GM12878 (cell line): ENCODE measurements at regions not wholly inside any gene's neighbourhood (a gene's known extent, or its start where the extent isn't known, plus 50 kb on each side); places are given as distances from the start of the nearest gene placed in this dataset.
A peak's percentile ranks its signal among the peaks of the same experiment; 100 is the strongest.

Experiments used
- ATAC-seq: fragments of 200-7000 bp; cut with Tn5 transposase; 3 replicates; pipeline ENCODE4 v1.9.1; 2020; ENCODE audit warnings: mild to moderate bottlenecking, moderate library complexity
- BruUV-seq: library from RNA; stranded (reverse); fragments of 400-500 nt; replicated peaks from 2 replicates; lab custom pipeline; 2021; lab: Mats Ljungman, UMichigan
- CTCF ChIA-PET: fragments of 300-600 bp; sonication (Branson Sonifier 250); formaldehyde crosslinking; extraction: SDS; loops from one replicate; lab custom pipeline; 2021; ENCODE audit warnings: inconsistent platforms; lab: Yijun Ruan, JAX
- POLR2A ChIA-PET: fragments of 350-600 bp; formaldehyde crosslinking; extraction: SDS; loops from one replicate; lab custom pipeline; 2021; ENCODE audit warnings: inconsistent platforms; lab: Charles Lee
- RAD21 ChIA-PET: fragments of 300-600 bp; sonication (Branson Sonifier 250); formaldehyde crosslinking; loops from one replicate; lab custom pipeline; 2023; ENCODE audit warnings: antibody characterized with exemption; ENCODE audit not compliant: unreplicated experiment; lab: Charles Lee
- SMC1A ChIA-PET: fragments of 300-600 bp; sonication (Branson Sonifier 250); formaldehyde crosslinking; loops from one replicate; lab custom pipeline; 2023; ENCODE audit not compliant: unreplicated experiment, uncharacterized antibody; lab: Charles Lee
- DNase-seq: peaks from one replicate; pipeline ENCODE4 v3.0.0-alpha.2; 2011; ENCODE audit warnings: low read depth, low spot score
- FAIRE-seq: peaks from 3 replicates; lab custom pipeline; 2011; peaks lifted over from hg19 to GRCh38; lab: Jason Lieb, UNC
- H2AFZ ChIP-seq: 2 replicates; pipeline ENCODE4 v1.6.0; 2011; ENCODE audit warnings: low read depth, low read length, control low read depth; ENCODE audit not compliant: control insufficient read depth
- H3K27ac ChIP-seq: 2 replicates; pipeline ENCODE4 v1.5.1; 2011; ENCODE audit warnings: control low read depth; ENCODE audit not compliant: control insufficient read depth, insufficient read depth
- H3K27me3 ChIP-seq, 2 experiments: replicated peaks in 1 of 2; 2 replicates each; pipeline versions ENCODE4 v1.6.0 to v1.6.1; 2011; ENCODE audit warnings: low read length in 1 of 2; ENCODE audit not compliant: control insufficient read depth in 2 of 2, insufficient read depth in 2 of 2
- H3K36me3 ChIP-seq, 2 experiments: 2 replicates each; pipeline ENCODE4 v1.5.1; 2011; ENCODE audit warnings: low read length in 1 of 2; ENCODE audit not compliant: control insufficient read depth in 2 of 2, insufficient read depth in 2 of 2
- H3K4me1 ChIP-seq: 2 replicates; pipeline ENCODE4 v1.6.1; 2011; ENCODE audit warnings: mild to moderate bottlenecking, low read length, moderate library complexity, mixed read lengths; ENCODE audit not compliant: control insufficient read depth, insufficient read depth
- H3K4me2 ChIP-seq: 2 replicates; pipeline ENCODE4 v1.6.0; 2011; ENCODE audit warnings: control low read depth; ENCODE audit not compliant: control insufficient read depth, insufficient read depth
- H3K4me3 ChIP-seq: fragments of 200-600 bp; sonication (generic); 2 replicates; pipeline ENCODE4 v1.5.1; 2016
- H3K79me2 ChIP-seq: 2 replicates; pipeline ENCODE4 v1.6.0; 2011; ENCODE audit warnings: low read length; ENCODE audit not compliant: control insufficient read depth, insufficient read depth
- H3K9ac ChIP-seq: 2 replicates; pipeline ENCODE4 v1.8.0; 2011; ENCODE audit warnings: low read length, control low read depth, mixed read lengths; ENCODE audit not compliant: control insufficient read depth, insufficient read depth
- H3K9me3 ChIP-seq: replicated peaks from 3 replicates; pipeline ENCODE4 v1.5.1; 2011; ENCODE audit warnings: mild to moderate bottlenecking, low read length; ENCODE audit not compliant: control insufficient read depth, insufficient read depth
- H4K20me1 ChIP-seq: 2 replicates; pipeline ENCODE4 v1.6.0; 2011; ENCODE audit not compliant: control insufficient read depth, insufficient read depth
- CHD4 ChIP-seq: fragments of 200-600 bp; sonication (generic); IDR thresholded peaks from 2 replicates; pipeline ENCODE4 v1.6.1; 2016; ENCODE audit warnings: mild to moderate bottlenecking
- CTCF ChIP-seq, 3 experiments: IDR thresholded peaks in 2 of 3; conservative IDR thresholded peaks in 1 of 3; 2 replicates each; pipeline ENCODE4 v1.5.1; 2011; ENCODE audit warnings: low read depth in 3 of 3, low read length in 3 of 3, mild to moderate bottlenecking in 3 of 3, control low read depth in 2 of 3, moderate library complexity in 2 of 3, inconsistent platforms in 1 of 3, mixed read lengths in 1 of 3; ENCODE audit not compliant: control insufficient read depth in 2 of 3, insufficient read depth in 1 of 3; ENCODE audit errors: extremely low read depth in 1 of 3
- GATAD2B ChIP-seq: fragments of 450-650 bp; conservative IDR thresholded peaks from 2 replicates; pipeline ENCODE4 v1.6.1; 2017; ENCODE audit warnings: low read depth, mild to moderate bottlenecking, moderate library complexity
- MEF2A ChIP-seq: IDR thresholded peaks from 2 replicates; pipeline ENCODE4 v1.6.1; 2011; ENCODE audit warnings: low read depth, mild to moderate bottlenecking, low read length, moderate library complexity; ENCODE audit not compliant: insufficient read depth
- NBN ChIP-seq: fragments of 450-650 bp; IDR thresholded peaks from 2 replicates; pipeline ENCODE4 v1.6.1; 2016
- NR2C1 ChIP-seq: fragments of 450-650 bp; IDR thresholded peaks from 2 replicates; pipeline ENCODE4 v1.6.1; 2017; ENCODE audit warnings: antibody characterized with exemption, mild to moderate bottlenecking, moderate library complexity
- RAD21 ChIP-seq: IDR thresholded peaks from 2 replicates; pipeline ENCODE4 v1.6.1; 2011; ENCODE audit warnings: mild to moderate bottlenecking, low read depth, low read length, moderate library complexity; ENCODE audit not compliant: insufficient read depth
- STAT1 ChIP-seq: fragments of 450-650 bp; conservative IDR thresholded peaks from 2 replicates; pipeline ENCODE4 v1.6.1; 2014; ENCODE audit warnings: antibody characterized with exemption, mild to moderate bottlenecking
- WGBS: methylation state at CpG from one replicate; pipeline ENCODE4 v1.1.6; 2016; ENCODE audit warnings: low lambda C conversion rate; ENCODE audit not compliant: insufficient replicate concordance, insufficient coverage; ENCODE audit errors: missing lambda C conversion rate; 5-methylcytosine and 5-hydroxymethylcytosine counted together
- in situ Hi-C: fragments of 300-500 bp; cut with MboI; formaldehyde crosslinking; loops from 9 replicates; pipeline ENCODE4 v1.14.3; 2018; ENCODE audit warnings: mixed read lengths
- intact Hi-C: fragments of 100-400 bp; cut with micrococcal nuclease; formaldehyde crosslinking; loops from one replicate; pipeline ENCODE4 v1.14.2; 2022; ENCODE audit not compliant: unreplicated experiment

GRCh38 chr5:54897001-54897400, 88.4 kb downstream of the ESM1 start (continued):
- TF ChIP-seq NR2C1 (no peak), CHD4 (no peak)
- TF ChIP-seq, all 136 proteins: peak for 0

DNA sequence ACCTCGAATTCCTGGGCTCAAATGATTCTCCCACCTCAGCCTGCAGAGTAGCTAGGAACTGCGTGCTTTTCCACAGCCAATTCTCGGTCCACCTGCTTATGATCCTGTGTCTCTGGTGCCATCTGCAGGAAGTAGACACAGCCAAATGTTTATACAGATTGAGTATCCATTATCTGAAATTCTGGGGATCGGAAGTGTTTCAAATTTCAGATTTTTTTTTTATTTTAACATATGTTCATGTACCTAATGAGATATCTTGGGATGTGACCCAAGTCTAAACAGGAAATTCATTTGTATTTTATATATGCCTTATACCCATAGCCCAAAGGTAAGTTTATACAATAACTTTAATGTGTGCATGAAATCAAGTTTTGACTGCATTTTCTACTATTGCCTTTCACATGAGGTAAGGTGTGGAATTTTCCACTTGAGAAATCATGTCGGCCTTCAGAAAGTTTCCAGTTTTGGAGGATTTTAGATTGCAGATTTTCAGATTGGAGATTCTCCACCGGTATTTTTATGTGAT, 89.5 kb downstream of the ESM1 start:
- Histone ChIP-seq H3K27ac (no peak overlapping the region), H3K9me3 (no peaks in the 10 kb centered on the region; the same call in 2 of the 3 replicates), H2AFZ (no peak overlapping the region), H3K9ac (no peak overlapping the region), H3K79me2 (no peaks in the 10 kb centered on the region), H3K4me1 (no peaks in the 10 kb centered on the region), H4K20me1 (no peaks in the 10 kb centered on the region)
- BruUV-seq: no TSS peak
- in situ Hi-C loops (no loop called here), intact Hi-C loops (no loop called here)
- DNase-seq: no peak
- ChIA-PET POLR2A (no interaction called here), SMC1A (no interaction called here)
- WGBS: 22% methylated on average over 6 of the region's 6 CpGs
- TF ChIP-seq RAD21: peak; percentile 29; the same call in 1 of the 2 replicates
- no peak for TF ChIP-seq MEF2A
- no peak for TF ChIP-seq NBN
- TF ChIP-seq CTCF (IDR thresholded peaks at IDR 0.05 in 2 of 3, conservative IDR thresholded peaks at IDR 0.05 in 1 of 3; ENCODE audit: control insufficient read depth in 2 of 3, extremely low read depth in 1 of 3, insufficient read depth in 1 of 3, low read depth in 3 of 3, low read length in 3 of 3): peak in 1 of 3 experiments; percentile 16; a peak in 1 of 6 replicates
- no peak for TF ChIP-seq STAT1
- TF ChIP-seq GATAD2B: no peak
- TF ChIP-seq, all 136 proteins: peak for 2
- Histone ChIP-seq H3K4me3 (no peak overlapping the region), H3K36me3 (no peaks in the 10 kb centered on the region), H3K27me3 (peaks cover 3 to 11% of the 10 kb centered on the region in 2 experiments; a peak in 3 of 4 replicates), H3K4me2 (no peak overlapping the region)
- RAD21 ChIA-PET: no interaction called here
- ATAC-seq: no peak
- CTCF ChIA-PET: interaction anchor here (2.3 kb wide), 1 partner anchor 29 kb away, joined by 5 read pairs; no protein-coding TSS in a partner anchor
- FAIRE-seq: no peak
